ENCODE measurements at regions not wholly inside any gene's neighbourhood (a gene's known extent, or its start where the extent isn't known, plus 50 kb on each side); places are given as distances from the start of the nearest gene placed in this dataset.

- TF ChIP-seq, protein P1, sequence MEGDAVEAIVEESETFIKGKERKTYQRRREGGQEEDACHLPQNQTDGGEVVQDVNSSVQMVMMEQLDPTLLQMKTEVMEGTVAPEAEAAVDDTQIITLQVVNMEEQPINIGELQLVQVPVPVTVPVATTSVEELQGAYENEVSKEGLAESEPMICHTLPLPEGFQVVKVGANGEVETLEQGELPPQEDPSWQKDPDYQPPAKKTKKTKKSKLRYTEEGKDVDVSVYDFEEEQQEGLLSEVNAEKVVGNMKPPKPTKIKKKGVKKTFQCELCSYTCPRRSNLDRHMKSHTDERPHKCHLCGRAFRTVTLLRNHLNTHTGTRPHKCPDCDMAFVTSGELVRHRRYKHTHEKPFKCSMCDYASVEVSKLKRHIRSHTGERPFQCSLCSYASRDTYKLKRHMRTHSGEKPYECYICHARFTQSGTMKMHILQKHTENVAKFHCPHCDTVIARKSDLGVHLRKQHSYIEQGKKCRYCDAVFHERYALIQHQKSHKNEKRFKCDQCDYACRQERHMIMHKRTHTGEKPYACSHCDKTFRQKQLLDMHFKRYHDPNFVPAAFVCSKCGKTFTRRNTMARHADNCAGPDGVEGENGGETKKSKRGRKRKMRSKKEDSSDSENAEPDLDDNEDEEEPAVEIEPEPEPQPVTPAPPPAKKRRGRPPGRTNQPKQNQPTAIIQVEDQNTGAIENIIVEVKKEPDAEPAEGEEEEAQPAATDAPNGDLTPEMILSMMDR (IDR thresholded peaks at IDR 0.05) = no peak
- no peak for TF ChIP-seq POLR2A (IDR thresholded peaks at IDR 0.05)
Observed at GRCh38 chr11:128089962-128090361, 497.4 kb downstream of the ETS1 start.

All from prostate gland (tissue), 2 donors.